NCI-H460 (cell line): ENCODE measurements at regions not wholly inside any gene's neighbourhood (a gene's known extent, or its start where the extent isn't known, plus 50 kb on each side); places are given as distances from the start of the nearest gene placed in this dataset.
"Not testable (repeated sequence)": the region's sequence is repeated elsewhere in the genome, so short reads cannot be mapped to it uniquely, and the experiment has no call there.

Experiments
- DNase-seq: peaks from one replicate; pipeline ENCODE4 v3.0.0-alpha.2; 2016; ENCODE audit warnings: low read depth; ENCODE audit errors: extremely low read depth

- DNase-seq, result no peak
Observed at GRCh38 chr3:168802766-168803165, 707.0 kb upstream of the GOLIM4 start.

- DNase-seq, result no peak
Observed at GRCh38 chr3:168801794-168802193, 706.1 kb upstream of the GOLIM4 start.

- DNase-seq, result no peak
Observed at GRCh38 chr3:168796339-168796738, 700.6 kb upstream of the GOLIM4 start.

GRCh38 chr3:168794427-168794826 lies 698.7 kb upstream of the GOLIM4 start:
- no peak for DNase-seq

DNA sequence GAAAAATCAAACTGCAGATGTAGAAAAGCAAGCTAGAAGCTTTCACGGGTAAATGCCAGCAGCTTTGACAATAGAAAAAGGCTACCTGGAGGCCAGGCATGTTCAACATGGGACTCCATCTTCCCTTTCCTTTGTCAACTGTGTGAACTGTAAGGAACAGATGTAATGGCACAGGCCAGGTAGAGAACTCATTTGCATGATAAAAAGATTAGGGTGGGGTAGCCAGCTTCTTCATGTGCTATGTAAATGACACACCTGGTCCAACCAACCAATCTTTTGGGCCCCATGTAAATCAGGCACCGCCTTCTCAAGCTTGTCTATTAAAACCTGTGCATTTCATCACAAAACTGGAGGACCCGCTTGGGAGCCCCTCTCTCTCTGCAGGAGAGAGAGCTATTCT lies 686.5 kb upstream of the GOLIM4 start:
- no peak for DNase-seq

DNA sequence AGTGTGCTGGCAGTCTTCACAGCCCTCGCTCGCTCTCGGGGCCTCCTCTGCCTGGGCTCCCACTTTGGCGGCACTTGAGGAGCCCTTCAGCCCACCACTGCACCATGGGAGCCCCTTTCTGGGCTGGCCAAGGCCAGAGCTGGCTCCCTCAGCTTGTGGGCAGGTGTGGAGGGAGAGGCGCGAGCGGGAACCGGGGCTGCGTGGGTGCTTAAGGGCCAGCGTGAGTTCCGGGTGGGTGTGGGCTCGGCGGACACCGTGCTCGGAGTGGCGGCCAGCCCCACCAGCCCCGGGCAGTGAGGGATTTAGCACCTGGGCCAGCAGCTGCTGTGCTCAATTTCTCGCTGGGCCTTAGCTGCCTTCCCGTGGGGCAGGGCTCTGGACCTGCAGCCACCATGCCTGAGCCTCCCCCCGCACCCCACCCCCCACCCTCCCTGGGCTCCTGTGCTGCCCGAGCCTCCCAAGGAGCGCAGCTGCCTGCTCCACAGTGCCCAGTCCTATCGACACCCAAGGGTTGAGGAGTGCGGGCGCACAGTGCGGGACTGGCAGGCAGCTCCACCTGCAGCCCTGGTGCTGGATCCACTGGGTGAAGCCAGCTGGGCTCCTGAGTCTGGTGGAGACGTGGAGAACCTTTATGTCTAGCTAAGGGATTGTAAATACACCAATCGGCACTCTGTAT lies 684.4 kb upstream of the GOLIM4 start:
- not testable (repeated sequence) for DNase-seq

DNA sequence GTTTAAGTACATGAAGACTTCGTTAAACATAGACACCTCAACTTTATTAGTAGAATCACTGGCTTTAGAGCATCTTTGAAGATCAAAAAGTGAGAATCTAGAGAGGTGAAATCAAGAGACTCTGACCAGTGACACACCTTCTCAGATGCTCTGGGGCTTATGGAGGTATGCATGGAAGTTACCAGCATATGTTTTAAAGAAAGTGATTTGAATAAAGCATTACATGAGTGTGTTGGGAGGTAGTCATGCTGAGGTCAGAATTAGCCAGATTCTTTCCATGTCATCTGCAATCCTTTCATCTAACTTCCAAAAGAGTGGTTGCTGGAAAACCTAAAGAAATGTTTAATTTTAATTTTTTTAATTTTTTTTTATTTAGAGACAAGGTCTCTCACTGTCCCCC lies 658.0 kb upstream of the GOLIM4 start:
- DNase-seq, result no peak

GRCh38 chr3:168752339-168752738 lies 656.6 kb upstream of the GOLIM4 start:
- DNase-seq, result no peak

DNA sequence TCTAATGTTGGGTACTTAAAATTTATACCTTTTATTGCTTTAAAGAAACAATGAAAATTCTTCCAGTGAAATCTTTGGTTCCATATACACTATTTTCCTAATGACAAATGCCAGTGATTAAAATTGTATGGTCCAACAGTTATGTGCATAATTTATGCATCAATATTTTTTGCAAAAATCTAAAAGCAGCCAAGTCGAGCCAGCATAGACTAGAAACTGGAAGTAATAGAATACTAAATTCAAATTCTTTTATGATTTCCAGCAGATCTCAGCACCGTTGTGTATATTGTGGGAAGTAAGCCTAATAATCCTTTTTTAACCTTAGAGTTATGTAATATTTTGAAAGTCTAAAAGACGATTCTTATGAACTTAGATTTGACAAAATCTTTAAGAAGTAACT lies 652.0 kb upstream of the GOLIM4 start:
- DNase-seq, result no peak

GRCh38 chr3:168738527-168739325 lies 643.0 kb upstream of the GOLIM4 start:
- DNase-seq, result no peak

DNA sequence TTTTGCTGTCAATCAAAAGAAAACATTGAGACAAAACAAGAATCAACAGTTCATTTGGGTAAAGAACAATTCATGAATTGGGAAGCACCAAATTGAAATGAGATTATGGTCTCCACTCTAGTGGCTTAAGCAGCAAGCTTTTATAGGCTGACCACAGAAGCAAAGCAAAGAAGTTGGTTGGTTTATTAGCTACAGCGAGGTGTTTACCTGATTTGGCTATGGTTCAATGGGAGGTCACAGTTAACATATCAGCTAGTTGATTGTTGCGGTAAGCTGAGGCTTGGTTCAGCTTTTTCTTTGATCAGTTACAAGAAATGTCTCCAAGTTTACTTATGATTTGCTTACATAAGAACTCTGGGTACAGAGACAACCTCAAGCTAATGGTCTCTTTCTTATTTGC lies 640.5 kb upstream of the GOLIM4 start:
- DNase-seq, result no peak

- no peak for DNase-seq
Observed at GRCh38 chr3:168730073-168730472, 634.3 kb upstream of the GOLIM4 start.

GRCh38 chr3:168722091-168722490 lies 626.4 kb upstream of the GOLIM4 start:
- DNase-seq, result no peak

DNA sequence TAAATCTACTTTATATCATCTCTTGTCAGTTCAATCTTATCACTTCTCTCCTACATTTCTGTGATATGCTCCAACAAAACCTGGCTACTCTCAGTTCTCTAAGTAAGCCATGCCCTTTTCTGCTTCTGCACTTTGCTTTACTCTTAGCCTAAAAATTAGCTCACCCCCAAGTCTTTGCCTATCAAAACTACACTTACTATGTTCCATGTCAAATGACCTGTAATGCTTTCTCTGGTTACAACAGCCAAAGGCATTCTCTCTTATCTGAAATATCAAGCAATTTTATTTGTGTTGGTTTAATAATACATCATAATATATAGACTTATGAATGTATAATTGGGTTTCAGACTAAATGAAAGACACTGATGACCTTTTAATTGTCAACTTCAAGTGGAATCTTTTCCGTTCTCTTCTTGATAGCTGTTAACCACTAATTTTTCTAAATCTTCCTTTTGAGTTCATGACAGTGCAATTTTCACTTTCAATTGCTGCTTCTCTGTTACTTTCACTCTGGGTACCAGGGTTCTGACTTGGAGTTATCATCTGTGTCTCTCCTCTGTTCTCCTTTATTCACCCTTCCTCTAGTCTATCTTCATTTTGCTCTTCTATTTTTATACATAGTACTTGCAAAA lies 619.0 kb upstream of the GOLIM4 start:
- no peak for DNase-seq

GRCh38 chr3:168709073-168709472 lies 613.3 kb upstream of the GOLIM4 start:
- DNase-seq, result no peak

GRCh38 chr3:168707900-168708299 lies 612.2 kb upstream of the GOLIM4 start:
- DNase-seq, result no peak

GRCh38 chr3:168705412-168705811 lies 609.7 kb upstream of the GOLIM4 start:
- no peak for DNase-seq

DNA sequence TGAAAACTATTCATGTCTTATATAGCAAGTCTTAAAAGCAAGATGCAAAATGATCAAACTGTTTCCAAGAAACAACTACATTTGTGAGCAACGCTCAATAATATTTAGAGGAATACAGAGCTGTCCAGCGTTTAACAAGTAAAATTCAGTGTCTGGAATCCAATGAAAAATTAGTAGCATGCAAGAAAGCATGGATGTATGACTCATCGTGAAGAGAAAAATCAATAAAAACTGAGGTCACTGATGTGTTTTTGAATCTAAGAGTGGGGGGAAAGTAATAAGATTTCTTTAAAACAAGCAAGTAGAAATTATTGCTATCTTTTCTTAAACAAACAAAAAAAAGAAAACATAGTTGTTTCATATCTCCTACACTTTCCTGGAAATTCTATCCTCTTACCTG lies 600.3 kb upstream of the GOLIM4 start:
- no peak for DNase-seq

DNA sequence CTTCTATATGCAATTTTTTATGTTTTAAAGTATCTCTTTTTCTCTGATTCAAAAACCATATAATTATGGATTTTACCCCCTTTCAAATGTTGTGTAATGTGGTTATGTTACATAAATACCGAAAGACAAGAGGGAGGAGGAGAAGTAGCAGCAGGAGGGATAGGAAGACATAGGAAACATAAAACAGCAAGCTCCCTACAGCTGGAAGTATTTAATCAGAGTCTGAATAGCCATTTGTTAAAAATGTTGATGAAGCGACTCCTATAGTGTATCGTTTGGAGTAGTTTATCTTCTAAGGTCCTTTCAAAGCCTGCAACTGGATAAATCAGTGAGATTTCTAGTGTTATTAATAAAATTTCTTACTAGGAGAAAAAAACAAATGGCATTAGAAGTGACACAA lies 598.1 kb upstream of the GOLIM4 start:
- DNase-seq, result no peak

- DNase-seq, result no peak
Observed at GRCh38 chr3:168688267-168688666, 592.5 kb upstream of the GOLIM4 start.

GRCh38 chr3:168684519-168684918 lies 588.8 kb upstream of the GOLIM4 start:
- DNase-seq, result no peak

GRCh38 chr3:168678730-168679129 lies 583.0 kb upstream of the GOLIM4 start:
- DNase-seq, result no peak
